ENCODE measurements at regions not wholly inside any gene's neighbourhood (a gene's known extent, or its start where the extent isn't known, plus 50 kb on each side); places are given as distances from the start of the nearest gene placed in this dataset.

DNA sequence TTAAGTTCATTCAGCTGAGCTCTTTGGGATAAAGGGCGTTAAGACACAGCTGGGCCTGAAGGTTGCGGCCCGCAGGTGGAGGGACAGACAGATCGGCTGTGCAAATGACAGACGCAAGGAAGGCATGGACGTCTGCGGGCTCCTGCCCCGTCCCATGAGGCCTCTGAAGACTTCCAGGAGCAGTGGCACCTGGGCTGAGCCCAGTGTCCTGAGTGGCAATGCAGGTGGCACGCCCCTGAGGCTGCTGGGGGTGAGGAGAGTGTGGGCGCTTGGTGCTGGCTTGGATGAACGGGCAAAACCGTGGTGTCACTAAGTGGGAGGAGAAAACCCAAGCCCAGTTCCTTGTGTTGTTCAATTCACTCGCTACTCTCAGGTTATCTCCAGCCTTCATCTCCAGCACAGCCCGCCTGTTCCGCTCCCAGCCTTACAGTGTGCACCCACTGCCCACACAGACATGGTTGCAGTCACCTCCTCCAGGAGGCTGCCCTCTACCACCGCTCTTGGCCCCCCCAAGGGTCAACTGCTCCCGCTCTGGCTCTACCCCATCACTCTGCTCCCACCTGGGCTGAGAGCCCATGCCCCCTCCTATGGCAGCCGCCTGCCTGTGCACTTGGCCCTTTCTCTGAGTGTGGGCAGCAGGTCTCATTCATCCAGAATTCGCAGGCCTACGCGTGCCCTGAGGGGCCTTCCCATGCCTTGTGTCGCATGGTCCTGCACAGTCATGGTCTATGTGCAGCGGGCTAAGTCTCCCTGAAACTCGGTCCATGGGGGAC lies 50.3 kb downstream of the PTGR3 start:
- in situ Hi-C loops (cut with HindIII; ENCODE audit: low sequenced_read_pairs) = no loop called here

DNA sequence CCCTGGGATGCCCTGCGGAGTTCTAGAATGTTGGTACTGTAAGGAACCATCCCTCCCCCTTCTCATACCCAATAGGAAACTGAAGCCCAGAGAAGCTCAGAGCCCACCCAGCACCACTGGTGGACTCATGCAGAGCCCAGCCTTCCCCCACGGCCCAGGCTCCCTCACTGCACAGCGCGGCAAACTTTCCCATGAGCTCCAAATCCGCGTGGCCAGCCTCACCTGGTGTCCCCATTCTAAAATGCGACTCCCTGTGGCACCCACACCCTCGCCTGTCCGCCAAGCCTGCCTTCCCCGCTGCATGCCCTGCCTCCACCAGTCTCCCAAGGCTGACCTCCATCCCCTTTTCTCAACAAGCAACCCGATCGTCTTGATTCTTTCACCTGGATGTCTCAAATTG lies 51.1 kb downstream of the PTGR3 start:
- in situ Hi-C loops (cut with HindIII; ENCODE audit: low sequenced_read_pairs) = no loop called here

DNA sequence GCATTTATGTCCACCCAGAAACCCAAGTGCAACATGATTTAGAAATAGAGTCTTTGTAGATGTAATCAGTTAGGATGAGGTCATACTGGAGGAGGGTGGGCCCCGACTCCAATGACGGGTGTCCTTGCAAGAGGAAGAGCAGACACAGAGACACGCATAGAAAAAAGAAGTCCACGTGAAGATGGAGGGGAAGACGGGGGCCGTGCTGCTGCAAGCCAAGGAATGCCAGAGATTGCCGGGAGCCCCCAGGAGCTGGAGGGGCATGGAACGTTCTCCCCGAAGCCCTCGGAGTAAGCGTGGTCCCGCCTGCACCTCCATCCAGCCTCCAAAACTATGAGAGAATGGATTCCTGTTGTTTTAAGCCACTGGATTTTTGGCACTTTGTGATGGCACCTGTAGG lies 51.6 kb downstream of the PTGR3 start:
- in situ Hi-C loops (cut with HindIII; ENCODE audit: low sequenced_read_pairs) = no loop called here

DNA sequence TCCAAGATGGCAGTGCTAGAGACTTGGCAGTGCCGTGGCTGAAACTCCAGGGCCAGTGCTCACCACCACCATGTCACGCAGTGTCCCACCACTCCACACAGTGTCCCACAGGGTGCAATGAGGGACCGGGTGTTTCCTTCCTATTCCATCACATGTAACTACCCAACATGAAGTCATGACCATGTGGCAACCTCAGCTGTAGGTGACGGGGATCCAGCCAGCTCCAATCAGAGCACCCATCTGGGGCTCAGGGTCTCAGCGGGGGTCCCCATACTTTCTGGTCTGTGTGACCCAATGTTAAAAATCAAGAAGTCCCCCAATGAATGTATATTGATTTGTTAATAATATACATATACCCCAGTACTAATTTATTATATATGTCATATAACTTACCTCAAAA lies 52.1 kb downstream of the PTGR3 start:
- in situ Hi-C loops (cut with HindIII; ENCODE audit: low sequenced_read_pairs) = no loop called here

DNA sequence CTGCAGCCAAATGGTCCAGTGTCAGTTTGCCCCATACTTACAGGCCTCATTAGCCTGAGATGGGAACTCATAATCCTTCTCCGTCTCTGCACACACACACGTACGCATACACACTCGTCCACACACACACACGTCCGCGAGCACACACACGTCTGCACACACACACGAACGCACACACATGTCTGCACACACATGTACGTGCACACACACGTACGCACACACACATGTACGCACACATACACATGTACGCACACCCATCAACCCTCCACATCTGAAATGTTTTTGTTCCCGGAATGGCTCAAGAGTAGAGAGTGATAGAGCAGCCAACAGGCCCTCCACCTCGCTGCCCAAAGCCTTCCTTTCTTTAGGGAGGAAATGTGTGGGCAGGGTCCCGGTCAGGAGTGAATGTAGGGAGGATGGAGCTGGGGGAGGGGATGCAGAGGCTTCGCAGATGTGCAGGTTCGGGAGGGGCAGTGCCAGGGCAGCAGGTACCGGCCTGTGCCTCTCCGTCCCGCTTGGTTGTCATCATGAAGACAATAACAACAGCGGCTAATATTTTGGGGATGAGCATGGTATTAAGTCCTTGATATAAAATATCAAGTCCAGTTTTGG lies 52.7 kb downstream of the PTGR3 start:
- in situ Hi-C loops (cut with HindIII; ENCODE audit: low sequenced_read_pairs) = no loop called here

DNA sequence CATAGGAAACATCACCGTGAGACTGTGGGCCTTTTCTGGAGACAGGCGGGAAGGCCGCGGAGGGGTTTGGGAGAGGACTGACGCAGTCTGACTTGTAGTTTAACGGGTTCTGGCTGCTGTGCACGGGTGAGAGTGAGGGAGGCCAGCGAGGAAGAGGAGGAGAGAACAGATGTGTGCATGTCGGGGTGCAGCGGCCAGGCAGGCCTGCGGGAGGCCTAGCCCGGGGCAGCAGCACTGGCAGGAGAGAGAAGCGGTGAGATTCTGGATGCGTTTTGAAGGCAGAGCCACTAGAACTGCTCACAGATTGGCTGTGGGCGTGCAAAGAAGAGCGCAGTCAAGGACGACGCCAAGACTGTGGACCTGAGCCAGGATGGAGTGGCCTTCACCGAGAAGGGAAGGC lies 53.9 kb downstream of the PTGR3 start:
- in situ Hi-C loops (cut with HindIII; ENCODE audit: low sequenced_read_pairs) = no loop called here

DNA sequence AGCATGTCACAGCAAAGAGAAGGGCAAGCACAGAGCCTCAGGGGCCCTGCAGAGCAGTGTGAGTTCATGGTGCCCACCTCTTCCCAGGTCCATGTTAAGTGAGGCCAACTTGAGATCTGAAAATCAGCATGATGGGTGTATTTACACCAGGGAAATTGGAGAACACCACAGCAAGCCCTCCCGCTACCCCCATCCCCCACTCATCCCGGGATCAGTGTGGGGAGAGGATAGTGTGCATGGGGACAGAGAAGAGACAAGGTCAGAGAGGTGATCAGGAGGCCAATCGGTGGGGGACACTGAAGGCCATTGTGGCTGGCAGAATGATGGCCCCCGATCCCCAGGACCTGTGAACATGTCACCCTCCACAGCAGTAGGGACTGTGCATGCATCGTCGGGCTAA lies 54.7 kb downstream of the PTGR3 start:
- in situ Hi-C loops (cut with HindIII; ENCODE audit: low sequenced_read_pairs) = no loop called here

DNA sequence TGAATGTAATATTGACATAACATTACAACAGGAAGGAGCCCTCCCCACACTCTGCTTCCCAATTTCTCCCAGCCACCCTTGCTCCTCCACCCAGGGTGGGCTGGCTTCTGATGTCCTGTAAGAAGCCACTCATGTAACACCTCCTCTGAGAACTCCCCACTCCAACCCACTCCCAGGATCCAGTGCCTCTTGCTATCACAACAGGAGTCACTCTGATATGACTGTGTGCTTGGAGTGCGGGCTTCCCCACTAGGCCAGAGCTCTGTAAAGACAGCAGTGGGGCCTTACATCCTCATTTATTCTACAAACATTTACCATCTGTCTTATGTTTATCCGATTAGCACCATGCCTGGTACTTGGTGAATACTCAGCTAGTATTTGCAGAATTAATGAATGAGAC lies 65.1 kb downstream of the PTGR3 start:
- in situ Hi-C loops (cut with HindIII; ENCODE audit: low sequenced_read_pairs) = loop anchor here (5.0 kb wide), 1 partner anchor 43 kb away; no protein-coding TSS in a partner anchor

DNA sequence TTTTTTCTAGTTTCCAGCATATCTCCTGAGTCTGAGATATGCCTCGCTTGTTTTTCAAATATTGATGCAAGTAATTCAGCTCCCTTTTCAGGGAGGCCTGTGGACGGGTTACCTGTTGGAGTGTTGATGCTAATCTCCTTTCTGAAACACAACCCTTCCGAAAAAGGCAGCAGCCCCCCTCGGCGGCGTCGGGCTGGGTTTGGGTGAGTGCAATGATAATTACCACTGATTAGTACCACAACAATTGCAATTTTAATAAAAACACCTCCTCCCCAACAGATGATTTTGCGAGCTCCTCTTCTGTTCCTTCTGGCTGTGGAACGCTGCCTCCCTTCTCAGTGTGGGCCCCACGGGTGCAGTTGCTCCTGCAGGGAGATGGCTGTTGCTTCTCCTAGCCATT lies 66.3 kb downstream of the PTGR3 start:
- in situ Hi-C loops (cut with HindIII; ENCODE audit: low sequenced_read_pairs) = loop anchor here (5.0 kb wide), 1 partner anchor 45 kb away; no protein-coding TSS in a partner anchor

DNA sequence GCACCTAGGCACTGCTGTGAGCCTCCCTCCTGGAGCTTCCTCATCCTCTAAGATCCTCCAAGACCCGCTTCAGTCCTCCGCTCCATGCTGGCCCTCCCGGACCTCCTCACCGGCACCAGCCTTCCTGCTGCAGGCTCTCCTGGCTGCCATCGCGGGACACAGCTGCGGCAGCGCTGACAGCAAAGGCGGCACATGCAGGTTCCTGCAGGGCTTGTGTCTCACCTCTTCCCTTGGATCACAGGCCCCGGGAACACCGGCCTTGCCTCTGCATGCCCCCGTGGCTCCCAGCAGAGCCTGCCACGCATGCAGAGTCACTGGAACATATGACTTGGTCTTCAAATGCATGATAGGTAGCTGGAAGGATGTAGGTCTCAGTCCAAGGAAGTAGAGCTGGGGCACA lies 67.2 kb downstream of the PTGR3 start:
- in situ Hi-C loops (cut with HindIII; ENCODE audit: low sequenced_read_pairs) = loop anchor here (5.0 kb wide), 1 partner anchor 46 kb away; no protein-coding TSS in a partner anchor

DNA sequence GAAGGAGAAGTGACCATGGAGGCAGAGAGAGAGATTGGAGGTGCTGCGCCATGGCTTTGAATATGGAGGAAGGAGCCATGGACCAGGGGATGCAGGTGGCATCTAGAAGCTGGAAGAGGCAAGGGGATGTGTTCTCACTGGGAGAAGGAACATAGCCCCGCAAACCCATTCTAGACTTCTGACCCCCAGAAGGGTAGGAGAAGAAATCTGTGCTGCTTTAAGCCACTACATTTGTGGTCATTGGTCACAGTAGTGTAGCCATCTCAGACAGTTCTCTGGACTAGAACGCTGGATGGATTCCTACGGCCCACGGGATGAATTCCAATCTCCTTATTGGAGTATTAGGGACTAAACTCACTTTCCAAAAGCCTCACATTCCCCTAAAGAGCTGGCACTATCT lies 67.8 kb downstream of the PTGR3 start:
- in situ Hi-C loops (cut with HindIII; ENCODE audit: low sequenced_read_pairs) = loop anchor here (5.0 kb wide), 1 partner anchor 46 kb away; no protein-coding TSS in a partner anchor

DNA sequence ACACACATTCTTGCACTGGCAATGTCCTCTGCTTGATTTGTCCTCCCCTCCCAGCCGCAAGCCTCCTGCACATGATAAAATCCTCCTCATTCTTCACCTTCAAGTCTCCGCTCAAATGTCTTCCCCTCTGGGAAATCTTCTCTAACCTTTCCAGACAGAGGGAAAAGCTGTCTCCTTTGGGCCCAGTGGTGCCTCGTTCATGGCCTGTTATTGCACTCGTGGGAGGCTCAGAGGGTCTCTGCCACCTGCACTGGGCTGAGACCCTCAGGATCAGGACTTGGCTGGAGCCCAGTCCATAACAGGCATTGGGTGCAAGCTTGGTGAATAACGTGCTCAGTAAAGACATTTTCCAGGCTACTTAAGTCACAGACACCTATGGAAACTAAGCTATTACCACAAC lies 68.6 kb downstream of the PTGR3 start:
- in situ Hi-C loops (cut with HindIII; ENCODE audit: low sequenced_read_pairs) = loop anchor here (5.0 kb wide), 1 partner anchor 47 kb away; no protein-coding TSS in a partner anchor

DNA sequence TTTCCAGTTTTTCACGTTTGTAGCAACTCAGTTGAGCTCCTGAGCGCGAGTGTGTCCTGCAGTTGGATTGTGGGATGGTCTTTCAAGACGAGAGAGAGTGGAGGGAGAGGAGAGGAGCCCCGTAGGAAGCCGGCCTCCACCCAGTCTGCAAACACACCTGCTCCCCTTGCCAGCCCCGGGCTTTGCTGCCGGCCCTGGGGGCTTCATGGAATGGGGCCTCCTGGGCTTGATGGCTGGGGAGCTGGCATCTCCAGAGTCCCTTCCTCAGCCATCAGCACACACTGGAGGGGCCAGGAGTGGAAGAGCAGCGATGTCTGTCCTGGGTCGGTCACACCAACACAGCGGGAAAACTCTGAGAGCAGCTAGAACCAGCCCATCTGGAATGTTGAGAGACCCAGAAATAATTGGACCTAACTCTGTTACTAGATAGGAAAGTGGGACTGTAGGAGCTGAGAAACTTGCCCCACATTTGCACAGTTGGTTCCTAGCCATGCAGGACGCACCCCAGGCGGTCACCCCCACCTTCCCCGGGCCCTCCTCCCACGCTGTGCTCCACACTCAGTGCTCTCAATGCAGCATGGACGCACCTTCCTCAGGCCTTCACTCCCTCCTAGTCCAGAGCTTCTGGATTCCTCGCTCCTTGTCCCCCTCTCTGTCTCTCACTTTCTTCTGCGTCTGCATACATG lies 69.6 kb downstream of the PTGR3 start:
- in situ Hi-C loops (cut with HindIII; ENCODE audit: low sequenced_read_pairs) = no loop called here

DNA sequence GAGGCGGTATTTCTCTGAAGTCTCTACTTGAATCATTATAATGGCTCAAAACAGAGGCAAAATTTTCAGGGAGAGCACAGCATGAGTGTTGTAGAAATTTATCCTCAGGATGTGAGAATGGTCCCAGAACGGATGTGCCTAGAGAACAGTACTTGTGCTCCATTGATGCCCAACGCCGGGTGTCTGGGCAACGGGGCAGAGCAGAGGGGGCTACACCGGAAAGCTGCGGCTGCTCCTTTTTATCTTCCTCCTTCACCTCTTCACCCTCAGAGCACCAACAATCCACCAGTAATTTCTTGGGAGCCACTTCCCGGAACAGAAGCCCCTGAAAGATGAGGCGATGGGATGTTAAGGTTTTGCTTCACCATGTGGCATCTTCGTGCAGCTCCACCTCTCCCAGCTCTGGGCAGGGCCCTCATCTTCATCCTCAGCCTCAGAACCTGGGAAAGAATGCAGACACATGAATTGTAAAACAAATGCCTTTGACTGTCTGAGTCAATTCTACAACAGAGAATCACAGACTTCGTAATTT lies 71.5 kb downstream of the PTGR3 start:
- in situ Hi-C loops (cut with HindIII; ENCODE audit: low sequenced_read_pairs) = no loop called here

DNA sequence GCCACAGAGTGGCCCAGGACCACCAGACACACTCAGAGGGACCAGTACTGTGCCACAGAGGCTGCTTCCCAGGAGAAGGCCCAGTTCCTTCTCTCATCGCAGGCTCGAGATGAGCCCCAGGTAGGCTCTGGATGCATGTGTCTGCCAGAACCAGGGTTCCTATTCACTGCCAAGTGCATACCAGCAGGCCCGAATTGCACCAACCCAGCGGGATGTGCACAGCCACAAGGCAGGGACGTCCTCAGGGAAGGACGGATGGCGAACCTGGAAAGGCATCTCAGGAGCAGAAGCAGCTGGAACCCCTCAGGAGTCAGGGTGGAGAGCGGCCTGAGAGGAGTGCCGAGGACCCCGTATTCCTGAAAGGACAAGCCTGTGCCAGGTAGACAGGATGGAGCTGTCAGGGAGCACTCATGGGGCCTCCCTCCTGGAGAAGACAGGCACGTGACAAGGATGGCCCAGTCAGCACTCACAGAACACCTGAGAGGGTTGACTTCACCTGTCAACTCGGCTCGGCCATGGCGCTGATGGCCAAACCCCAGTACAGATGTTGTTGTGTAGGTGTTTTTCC lies 73.7 kb downstream of the PTGR3 start:
- in situ Hi-C loops (cut with HindIII; ENCODE audit: low sequenced_read_pairs) = no loop called here

DNA sequence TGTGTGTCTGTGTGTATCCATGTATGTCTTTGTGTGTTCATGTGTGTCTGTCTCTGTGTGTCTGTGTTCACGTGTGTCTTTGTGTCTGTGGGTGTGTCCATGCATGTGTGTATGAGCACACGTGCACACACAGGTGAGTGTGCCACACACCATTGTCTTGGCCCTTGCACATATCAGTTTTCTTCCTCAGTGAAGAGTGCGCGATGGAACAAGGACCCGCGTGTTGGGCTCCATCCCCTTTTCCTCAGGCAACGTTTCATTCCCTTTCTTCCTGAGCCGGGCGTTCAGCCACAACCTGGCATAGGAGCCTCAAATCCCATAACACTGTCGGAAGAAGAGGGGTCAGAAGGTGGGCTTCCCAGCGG lies 74.3 kb downstream of the PTGR3 start:
- in situ Hi-C loops (cut with HindIII; ENCODE audit: low sequenced_read_pairs) = no loop called here

DNA sequence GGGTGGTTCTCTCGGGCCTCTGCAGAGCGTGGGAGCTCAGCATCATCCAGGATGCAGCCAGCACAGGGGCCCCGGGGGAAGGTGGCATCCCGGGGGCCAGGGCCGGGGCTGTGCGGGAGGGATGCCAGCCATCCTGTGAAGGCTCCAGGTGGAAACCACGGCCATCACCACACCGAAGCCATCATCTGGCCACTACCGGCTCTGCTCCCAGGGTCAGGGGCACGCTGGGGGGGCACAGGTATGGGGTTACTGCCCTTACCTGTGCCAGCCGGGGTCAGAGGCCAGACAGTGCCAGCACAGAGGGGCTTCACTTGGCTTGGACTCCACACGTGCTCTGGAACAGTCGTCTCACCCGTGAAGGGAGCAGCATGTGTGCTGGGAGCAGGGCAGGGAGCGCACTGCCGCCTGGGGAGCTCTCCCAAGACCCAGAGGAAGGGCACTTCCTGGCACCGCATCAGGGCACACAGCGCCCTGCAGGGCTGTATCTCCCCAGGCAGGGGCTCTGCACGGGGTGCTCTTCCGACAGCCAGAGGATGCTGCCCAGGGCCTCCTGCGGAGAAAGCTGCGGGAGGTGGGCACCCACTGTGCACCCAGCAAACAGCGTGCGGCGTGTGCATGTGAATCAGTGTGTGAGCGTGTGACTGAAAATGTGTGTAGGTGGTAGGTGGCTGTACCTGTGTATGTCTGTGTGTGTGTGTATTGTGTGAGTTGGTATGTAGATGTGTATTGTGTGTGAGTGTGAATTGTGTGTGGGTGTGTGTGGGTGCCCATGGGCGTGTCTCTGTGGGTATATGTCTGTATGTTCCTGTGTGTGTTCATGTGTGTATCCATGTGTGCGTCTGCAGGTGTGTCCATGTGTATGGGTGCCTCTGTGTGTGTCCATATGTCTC lies 75.0 kb downstream of the PTGR3 start:
- in situ Hi-C loops (cut with HindIII; ENCODE audit: low sequenced_read_pairs) = no loop called here

DNA sequence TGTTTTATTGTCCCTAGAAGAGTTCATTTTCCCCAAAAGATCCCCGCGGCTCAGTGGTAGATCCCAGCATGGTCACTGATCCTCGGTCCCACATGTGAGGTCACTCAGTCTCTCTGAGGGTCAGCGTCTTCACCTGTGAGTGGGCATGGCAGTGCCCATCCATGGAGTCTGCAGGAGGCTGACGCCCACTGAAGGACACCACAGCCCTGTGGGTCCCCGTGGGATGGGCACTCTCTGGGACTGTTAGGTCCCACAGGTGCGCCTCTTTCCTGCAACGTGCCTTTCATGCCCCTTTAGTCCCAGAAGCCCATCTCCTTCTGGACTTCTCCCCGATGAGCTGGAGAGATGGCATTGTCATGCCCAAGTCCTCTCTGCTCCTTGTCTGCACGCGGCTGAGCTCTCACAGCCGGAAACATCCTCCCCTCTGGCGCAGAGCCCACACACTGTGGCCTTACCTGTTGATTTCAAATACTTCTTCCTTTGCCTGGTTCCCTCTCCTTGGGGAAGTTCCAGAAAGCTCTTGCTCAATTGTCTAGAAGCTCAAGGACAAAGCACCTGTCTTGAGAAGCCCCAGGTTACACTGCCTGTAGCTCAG lies 75.9 kb downstream of the PTGR3 start:
- in situ Hi-C loops (cut with HindIII; ENCODE audit: low sequenced_read_pairs) = no loop called here

DNA sequence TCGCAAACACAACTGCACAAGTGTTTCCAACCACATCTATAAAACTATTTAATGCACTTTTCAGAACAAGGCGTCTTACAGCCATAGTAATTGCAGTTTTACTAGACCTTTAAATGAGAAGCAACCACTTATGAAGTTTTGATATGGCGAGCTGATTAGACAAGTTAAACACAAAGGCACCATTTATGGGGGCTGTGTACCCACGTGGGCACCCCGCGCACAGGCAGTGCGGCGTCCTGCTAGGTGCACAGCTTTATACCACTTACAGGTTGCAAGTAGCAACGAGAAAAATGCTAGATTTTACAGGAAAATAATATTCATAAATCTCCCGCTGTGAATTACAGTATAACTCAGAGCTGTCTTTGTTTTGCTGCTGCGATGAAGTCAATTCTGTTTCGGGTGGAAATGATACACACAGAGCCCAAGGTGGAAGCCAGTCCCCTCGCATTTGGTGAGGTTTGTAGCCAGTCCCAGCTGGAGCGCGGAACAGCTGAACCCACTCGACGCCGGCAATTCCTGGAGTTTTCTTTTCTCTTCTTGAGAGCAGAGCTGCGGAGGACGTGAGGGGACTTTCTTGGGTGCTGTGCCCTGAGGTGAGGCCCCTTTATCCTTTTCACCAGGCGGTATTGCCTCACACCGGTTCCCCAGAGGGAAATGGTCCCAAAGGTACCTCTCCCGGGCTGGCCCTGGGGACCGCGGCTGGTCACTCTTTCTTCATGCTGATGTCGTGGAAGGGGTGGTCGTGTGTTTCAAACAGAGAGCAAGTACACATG lies 76.7 kb downstream of the PTGR3 start:
- in situ Hi-C loops (cut with HindIII; ENCODE audit: low sequenced_read_pairs) = no loop called here
